Thyroid gland (tissue), 4 donors: ENCODE measurements at regions not wholly inside any gene's neighbourhood (a gene's known extent, or its start where the extent isn't known, plus 50 kb on each side); places are given as distances from the start of the nearest gene placed in this dataset.

Experiments
- CTCF ChIP-seq, 6 experiments: fragments of 200-600 bp in 3 of 6; fragments of 450-650 bp in 3 of 6; sonication (generic) in 3 of 6; IDR thresholded peaks; one replicate each; pipeline ENCODE4 v1.5.1; 2016 to 2019; ENCODE audit warnings: antibody characterized with exemption in 6 of 6, mild to moderate bottlenecking in 2 of 6, inconsistent platforms in 1 of 6, moderate library complexity in 1 of 6
- POLR2A ChIP-seq, 2 donors: fragments of 450-650 bp; IDR thresholded peaks; one replicate each; pipeline ENCODE4 v1.6.1; 2017; ENCODE audit warnings: antibody characterized with exemption in 2 of 2, mild to moderate bottlenecking in 2 of 2, moderate library complexity in 1 of 2

- TF ChIP-seq POLR2A (IDR thresholded peaks at IDR 0.05) (no peak), CTCF (IDR thresholded peaks at IDR 0.05) (no peak)
These were observed 392.3 kb upstream of the ADGRL2 start for GRCh38 chr1:81408419-81408818.
